Endodermal cell (in vitro differentiated cells): ENCODE measurements at regions not wholly inside any gene's neighbourhood (a gene's known extent, or its start where the extent isn't known, plus 50 kb on each side); places are given as distances from the start of the nearest gene placed in this dataset.

Source experiments
- DNase-seq: peaks from one replicate; pipeline ENCODE4 v3.0.0-alpha.2; 2017
- H3K27ac ChIP-seq: 2 replicates; pipeline ENCODE4 v1.5.1; 2013; ENCODE audit warnings: mild to moderate bottlenecking, low read depth, low read length, moderate library complexity
- H3K27me3 ChIP-seq: 2 replicates; pipeline ENCODE4 v1.6.1; 2013; ENCODE audit warnings: mild to moderate bottlenecking, low read length, moderate library complexity; ENCODE audit not compliant: insufficient read depth, control insufficient read depth, poor library complexity, severe bottlenecking
- H3K36me3 ChIP-seq: 2 replicates; pipeline ENCODE4 v1.7.0; 2013; ENCODE audit warnings: mild to moderate bottlenecking, low read length, moderate library complexity; ENCODE audit not compliant: control insufficient read depth, insufficient read depth
- H3K4me1 ChIP-seq: one replicate; pipeline ENCODE4 v1.7.0; 2013; ENCODE audit warnings: low read length; ENCODE audit not compliant: control insufficient read depth, insufficient read depth
- H3K4me3 ChIP-seq: 2 replicates; pipeline ENCODE4 v1.5.1; 2013; ENCODE audit warnings: mild to moderate bottlenecking, low read length, moderate library complexity
- H3K9ac ChIP-seq: 2 replicates; pipeline ENCODE4 v1.6.1; 2013; ENCODE audit warnings: mild to moderate bottlenecking, low read length, moderate library complexity; ENCODE audit not compliant: poor library complexity, severe bottlenecking; ENCODE audit errors: extremely low read depth
- H3K9me3 ChIP-seq: 2 replicates; pipeline ENCODE4 v1.6.1; 2013; ENCODE audit warnings: mild to moderate bottlenecking, low read length, moderate library complexity; ENCODE audit not compliant: control insufficient read depth
- H3K27ac Mint-ChIP-seq: 2 replicates; pipeline ENCODE4 v1.8.0; 2020; ENCODE audit warnings: mixed read lengths
- H3K27me3 Mint-ChIP-seq: 2 replicates; pipeline ENCODE4 v1.8.0; 2021; ENCODE audit warnings: mild to moderate bottlenecking, mixed read lengths; ENCODE audit not compliant: insufficient read depth
- H3K36me3 Mint-ChIP-seq: 2 replicates; pipeline ENCODE4 v1.8.0; 2020; ENCODE audit warnings: low read depth, mixed read lengths
- H3K4me1 Mint-ChIP-seq: 2 replicates; pipeline ENCODE4 v1.8.0; 2020; ENCODE audit warnings: mixed read lengths
- H3K4me3 Mint-ChIP-seq: 2 replicates; pipeline ENCODE4 v1.8.0; 2020; ENCODE audit warnings: mild to moderate bottlenecking, moderate library complexity, mixed read lengths
- H3K9me3 Mint-ChIP-seq: 2 replicates; pipeline ENCODE4 v1.8.0; 2020; ENCODE audit warnings: mild to moderate bottlenecking, mixed read lengths
- WGBS, 2 experiments: methylation state at CpG; one replicate each; pipeline versions ENCODE4 v1.1.5 to v1.1.7; 2013; ENCODE audit warnings: missing lambda C conversion rate in 2 of 2, mixed read lengths in 1 of 2; ENCODE audit not compliant: insufficient coverage in 1 of 2, insufficient read length in 1 of 2; 5-methylcytosine and 5-hydroxymethylcytosine counted together
- TF ChIP-seq, protein P1 (sequence below): fragments of 200-600 bp; sonication (generic); conservative IDR thresholded peaks from 2 replicates; pipeline ENCODE4 v1.5.0; 2021; ENCODE audit warnings: antibody characterized with exemption, mild to moderate bottlenecking

GRCh38 chr2:42875880-42876279 is 83.5 kb upstream of the HAAO start:
- TF ChIP-seq, protein P1, sequence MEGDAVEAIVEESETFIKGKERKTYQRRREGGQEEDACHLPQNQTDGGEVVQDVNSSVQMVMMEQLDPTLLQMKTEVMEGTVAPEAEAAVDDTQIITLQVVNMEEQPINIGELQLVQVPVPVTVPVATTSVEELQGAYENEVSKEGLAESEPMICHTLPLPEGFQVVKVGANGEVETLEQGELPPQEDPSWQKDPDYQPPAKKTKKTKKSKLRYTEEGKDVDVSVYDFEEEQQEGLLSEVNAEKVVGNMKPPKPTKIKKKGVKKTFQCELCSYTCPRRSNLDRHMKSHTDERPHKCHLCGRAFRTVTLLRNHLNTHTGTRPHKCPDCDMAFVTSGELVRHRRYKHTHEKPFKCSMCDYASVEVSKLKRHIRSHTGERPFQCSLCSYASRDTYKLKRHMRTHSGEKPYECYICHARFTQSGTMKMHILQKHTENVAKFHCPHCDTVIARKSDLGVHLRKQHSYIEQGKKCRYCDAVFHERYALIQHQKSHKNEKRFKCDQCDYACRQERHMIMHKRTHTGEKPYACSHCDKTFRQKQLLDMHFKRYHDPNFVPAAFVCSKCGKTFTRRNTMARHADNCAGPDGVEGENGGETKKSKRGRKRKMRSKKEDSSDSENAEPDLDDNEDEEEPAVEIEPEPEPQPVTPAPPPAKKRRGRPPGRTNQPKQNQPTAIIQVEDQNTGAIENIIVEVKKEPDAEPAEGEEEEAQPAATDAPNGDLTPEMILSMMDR = no peak
- Mint-ChIP-seq H3K9me3 (no peaks in the 10 kb centered on the region), H3K27ac (no peak overlapping the region), H3K4me3 (no peak overlapping the region), H3K27me3 (no peaks in the 10 kb centered on the region), H3K36me3 (no peaks in the 10 kb centered on the region), H3K4me1 (no peaks in the 10 kb centered on the region)
- Histone ChIP-seq H3K9me3 (no peaks in the 10 kb centered on the region), H3K4me1 (no peaks in the 10 kb centered on the region), H3K27me3 (no peaks in the 10 kb centered on the region), H3K9ac (no peak overlapping the region), H3K27ac (no peak overlapping the region), H3K36me3 (no peaks in the 10 kb centered on the region), H3K4me3 (no peak overlapping the region)
- DNase-seq = no peak
- WGBS, 2 experiments = 79 to 81% methylated on average over 3 of the region's 3 CpGs

- TF ChIP-seq, protein P1 = no peak
- no peak overlapping the region for H3K4me3 ChIP-seq
- H3K27me3 ChIP-seq = no peaks in the 10 kb centered on the region
- no peaks in the 10 kb centered on the region for H3K9me3 Mint-ChIP-seq
- no peaks in the 10 kb centered on the region for H3K27me3 Mint-ChIP-seq
- no peaks in the 10 kb centered on the region for H3K36me3 ChIP-seq
- no peak overlapping the region for H3K9ac ChIP-seq
- no peaks in the 10 kb centered on the region for H3K36me3 Mint-ChIP-seq
- no peak overlapping the region for H3K27ac ChIP-seq
- 84 to 97% methylated on average over 7 to 20 of the region's 20 CpGs for WGBS, 2 experiments
- H3K4me1 Mint-ChIP-seq = no peaks in the 10 kb centered on the region
- peak; percentile 56 for DNase-seq
- no peaks in the 10 kb centered on the region for H3K4me1 ChIP-seq
- H3K27ac Mint-ChIP-seq = peak overlapping the region; percentile 26
- no peaks in the 10 kb centered on the region for H3K9me3 ChIP-seq
- no peak overlapping the region for H3K4me3 Mint-ChIP-seq
Measured at GRCh38 chr2:42874949-42875801, 82.8 kb upstream of the HAAO start.

DNA sequence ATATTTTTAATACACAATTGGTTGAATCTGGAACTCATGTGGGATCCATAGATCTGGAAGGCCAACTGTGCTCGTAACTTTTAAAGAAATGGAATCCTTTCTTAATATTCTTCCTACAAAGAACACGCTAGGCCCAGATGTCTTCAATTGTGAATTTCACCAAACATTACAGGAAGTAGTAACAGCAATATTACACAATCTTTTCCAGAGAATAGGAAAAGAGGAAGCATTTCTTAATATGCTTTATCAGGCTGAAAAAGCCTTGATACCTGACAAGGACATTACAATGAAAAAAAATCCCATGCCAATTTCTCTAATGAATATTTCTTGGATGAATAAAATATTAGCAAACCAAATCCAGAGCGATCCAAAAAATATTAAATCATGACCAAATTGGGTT is 80.3 kb upstream of the HAAO start:
- TF ChIP-seq, protein P1 = no peak
- 91% methylated on average over 3 of the region's 3 CpGs; no CpG with 5 or more reads in 1 of the 2 experiments for WGBS, 2 experiments
- peaks cover 17% of the 10 kb centered on the region for H3K9me3 Mint-ChIP-seq
- Histone ChIP-seq H3K9ac (no peak overlapping the region), H3K4me3 (no peak overlapping the region), H3K27me3 (no peaks in the 10 kb centered on the region), H3K4me1 (no peaks in the 10 kb centered on the region), H3K9me3 (peaks cover 15% of the 10 kb centered on the region), H3K27ac (no peak overlapping the region), H3K36me3 (no peaks in the 10 kb centered on the region)
- H3K36me3 Mint-ChIP-seq = no peaks in the 10 kb centered on the region
- no peak overlapping the region for H3K27ac Mint-ChIP-seq
- no peak for DNase-seq
- no peaks in the 10 kb centered on the region for H3K27me3 Mint-ChIP-seq
- no peaks in the 10 kb centered on the region for H3K4me1 Mint-ChIP-seq
- no peak overlapping the region for H3K4me3 Mint-ChIP-seq
